Mesendoderm (in vitro differentiated cells): ENCODE measurements at regions not wholly inside any gene's neighbourhood (a gene's known extent, or its start where the extent isn't known, plus 50 kb on each side); places are given as distances from the start of the nearest gene placed in this dataset.

ENCODE experiments used
- DNase-seq: peaks from one replicate; pipeline ENCODE4 v3.0.0; 2013
- H2AK5ac ChIP-seq: 2 replicates; pipeline ENCODE4 v1.6.1; 2013; ENCODE audit warnings: low read length, inconsistent platforms
- H2BK120ac ChIP-seq: 2 replicates; pipeline ENCODE4 v1.6.1; 2013; ENCODE audit warnings: low read depth, mild to moderate bottlenecking, low read length, moderate library complexity, mixed read lengths
- H2BK15ac ChIP-seq: replicated peaks from 2 replicates; pipeline ENCODE4 v1.6.1; 2013; ENCODE audit warnings: low read depth, mild to moderate bottlenecking, moderate library complexity
- H2BK5ac ChIP-seq: 2 replicates; pipeline ENCODE4 v1.6.1; 2013; ENCODE audit warnings: low read length, inconsistent platforms
- H3K18ac ChIP-seq: 2 replicates; pipeline ENCODE4 v1.6.1; 2013; ENCODE audit warnings: mild to moderate bottlenecking, low read length, mixed read lengths
- H3K23ac ChIP-seq: one replicate; pipeline ENCODE4 v1.6.1; 2013; ENCODE audit warnings: low read length
- H3K27ac ChIP-seq: 2 replicates; pipeline ENCODE4 v1.5.1; 2013; ENCODE audit warnings: low read depth, mild to moderate bottlenecking, inconsistent platforms, low read length, moderate library complexity
- H3K27me3 ChIP-seq: 2 replicates; pipeline ENCODE4 v1.6.1; 2013; ENCODE audit warnings: low read length, control low read depth, mild to moderate bottlenecking, inconsistent platforms; ENCODE audit not compliant: insufficient read depth, poor library complexity
- H3K36me3 ChIP-seq: 2 replicates; pipeline ENCODE4 v1.6.1; 2013; ENCODE audit warnings: low read length, inconsistent platforms; ENCODE audit not compliant: control insufficient read depth, insufficient read depth
- H3K4ac ChIP-seq: one replicate; pipeline ENCODE4 v1.6.1; 2013; ENCODE audit warnings: low read depth, mild to moderate bottlenecking, low read length, moderate library complexity
- H3K4me1 ChIP-seq: 2 replicates; pipeline ENCODE4 v1.6.1; 2013; ENCODE audit warnings: low read depth, low read length, inconsistent platforms; ENCODE audit not compliant: control insufficient read depth
- H3K4me2 ChIP-seq: 2 replicates; pipeline ENCODE4 v1.6.1; 2013; ENCODE audit warnings: low read length
- H3K4me3 ChIP-seq: 2 replicates; pipeline ENCODE4 v1.5.1; 2013; ENCODE audit warnings: mild to moderate bottlenecking, low read length
- H3K56ac ChIP-seq: one replicate; pipeline ENCODE4 v1.6.1; 2013; ENCODE audit warnings: low read length
- H3K79me1 ChIP-seq: 2 replicates; pipeline ENCODE4 v1.6.1; 2013; ENCODE audit warnings: low read length, inconsistent platforms
- H3K79me2 ChIP-seq: 2 replicates; pipeline ENCODE4 v1.6.1; 2013; ENCODE audit warnings: mild to moderate bottlenecking, low read length; ENCODE audit not compliant: control insufficient read depth, insufficient read depth
- H3K9ac ChIP-seq: 2 replicates; pipeline ENCODE4 v1.6.1; 2013; ENCODE audit warnings: low read length, inconsistent platforms
- H4K5ac ChIP-seq: one replicate; pipeline ENCODE4 v1.6.1; 2013; ENCODE audit warnings: low read length
- H4K8ac ChIP-seq: one replicate; pipeline ENCODE4 v1.6.1; 2013; ENCODE audit warnings: low read depth, mild to moderate bottlenecking, control low read depth, low read length, moderate library complexity
- WGBS: extraction: QIAGEN DNeasy Blood & Tissue Kit; methylation state at CpG from one replicate; pipeline ENCODE4 v1.1.7; 2013; ENCODE audit warnings: low lambda C conversion rate, missing lambda C conversion rate; ENCODE audit not compliant: insufficient coverage; ENCODE audit errors: extremely low coverage; 5-methylcytosine and 5-hydroxymethylcytosine counted together

- no CpG with 5 or more reads among the region's 2 CpGs for WGBS
Observed at GRCh38 chr4:10289538-10289906, 167.7 kb downstream of the ZNF518B start.

DNA sequence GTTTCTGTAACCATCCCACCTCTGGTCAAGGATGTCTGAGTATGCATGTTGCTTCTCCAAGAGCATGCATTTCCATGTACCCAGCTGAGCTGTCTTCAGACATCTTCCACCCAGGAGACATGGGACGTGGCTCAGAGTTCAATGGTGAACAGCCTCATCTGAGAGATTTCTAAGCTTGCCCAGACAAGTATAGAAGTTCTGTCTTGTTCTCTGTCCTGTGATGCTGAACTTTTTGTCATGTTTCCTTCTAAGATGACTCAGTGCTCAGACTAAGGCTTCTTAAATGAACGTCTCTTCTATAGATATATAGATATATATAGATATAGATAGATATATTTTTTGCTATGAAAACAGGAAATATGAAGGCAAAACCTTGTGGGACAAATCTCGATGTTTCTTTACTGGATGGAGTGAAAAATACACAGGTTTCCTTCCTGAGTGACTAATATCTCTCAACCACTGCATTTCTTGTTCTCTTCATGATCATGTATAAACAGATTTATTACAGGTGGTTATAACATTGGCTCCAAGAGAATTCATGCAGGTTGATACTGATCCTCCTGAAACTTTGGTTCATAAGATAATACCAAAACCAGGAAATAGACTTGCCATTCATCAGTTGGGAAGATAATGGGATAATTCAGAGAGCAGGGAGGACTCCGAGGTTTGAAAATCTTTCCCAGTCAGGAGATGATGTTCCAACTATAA, 168.2 kb downstream of the ZNF518B start:
- no CpG with 5 or more reads among the region's 4 CpGs for WGBS
- H3K23ac ChIP-seq = no peak overlapping the region
- no peak overlapping the region for H2BK5ac ChIP-seq
- no peak overlapping the region for H3K4me3 ChIP-seq
- H3K27me3 ChIP-seq = no peaks in the 10 kb centered on the region
- H3K4me2 ChIP-seq = no peak overlapping the region
- H2BK120ac ChIP-seq = no peak overlapping the region
- H4K5ac ChIP-seq = no peak overlapping the region
- DNase-seq = no peak
- H3K18ac ChIP-seq = no peak overlapping the region
- no peak overlapping the region for H3K56ac ChIP-seq
- H4K8ac ChIP-seq = no peak overlapping the region
- H3K79me1 ChIP-seq = no peaks in the 10 kb centered on the region
- no peak overlapping the region for H2BK15ac ChIP-seq
- H3K9ac ChIP-seq = no peak overlapping the region
- no peak overlapping the region for H3K27ac ChIP-seq
- H3K4me1 ChIP-seq = no peaks in the 10 kb centered on the region
- H3K79me2 ChIP-seq = no peaks in the 10 kb centered on the region
- H2AK5ac ChIP-seq = no peak overlapping the region
- H3K4ac ChIP-seq = no peak overlapping the region
- no peaks in the 10 kb centered on the region for H3K36me3 ChIP-seq

More at GRCh38 chr4:10289538-10289906, 167.7 kb downstream of the ZNF518B start:
- Histone ChIP-seq H3K79me2 (no peaks in the 10 kb centered on the region), H3K4me3 (no peak overlapping the region), H3K4me1 (no peaks in the 10 kb centered on the region), H3K18ac (no peak overlapping the region), H3K9ac (no peak overlapping the region), H4K8ac (no peak overlapping the region), H3K23ac (no peak overlapping the region), H2AK5ac (no peak overlapping the region), H3K4ac (no peak overlapping the region), H4K5ac (no peak overlapping the region), H3K27me3 (no peaks in the 10 kb centered on the region), H3K56ac (no peak overlapping the region), H2BK5ac (no peak overlapping the region), H3K27ac (no peak overlapping the region), H3K79me1 (no peaks in the 10 kb centered on the region), H2BK15ac (no peak overlapping the region), H2BK120ac (no peak overlapping the region), H3K36me3 (no peaks in the 10 kb centered on the region), H3K4me2 (no peak overlapping the region)
- no peak for DNase-seq

DNA sequence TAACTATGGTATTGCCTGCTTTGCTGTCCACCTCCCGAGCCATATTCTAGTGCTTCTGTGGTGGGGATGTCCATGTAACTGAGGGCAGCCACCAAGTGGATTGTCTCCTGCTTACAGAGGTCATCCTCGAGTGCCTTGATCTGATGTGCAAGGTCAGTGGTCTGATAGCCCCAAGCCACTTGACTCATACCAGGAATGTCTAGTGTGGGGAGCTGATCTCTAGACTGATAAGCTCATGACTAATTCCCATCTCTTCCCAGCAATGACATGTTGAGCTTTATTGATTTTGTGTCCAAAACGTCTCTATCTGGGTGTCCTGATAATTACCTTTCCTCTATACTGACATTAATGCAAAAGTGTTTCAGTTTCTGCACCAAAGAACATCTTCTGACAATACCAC, 168.4 kb upstream of the WDR1 start:
- Histone ChIP-seq H3K27ac (no peak overlapping the region), H2BK15ac (no peak overlapping the region), H3K79me1 (no peaks in the 10 kb centered on the region)

DNA sequence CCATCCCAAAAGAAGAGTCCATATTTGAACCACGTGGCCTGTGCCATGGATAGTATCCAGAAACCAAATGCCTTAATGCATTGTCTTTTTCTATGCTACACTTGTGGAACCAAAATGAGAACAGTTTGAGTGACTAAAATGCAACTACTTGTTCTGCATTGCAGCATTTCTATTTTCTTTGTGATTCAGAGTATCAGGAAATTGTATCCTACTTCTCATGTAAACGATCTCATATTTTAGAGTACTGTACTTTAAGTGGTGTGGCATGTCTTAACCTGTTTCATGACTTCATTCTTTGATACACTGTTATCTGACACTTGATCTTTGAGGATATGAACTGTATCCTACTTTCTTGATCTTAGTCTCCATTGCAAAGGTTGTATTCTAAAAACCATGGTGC, 167.2 kb upstream of the WDR1 start:
- H3K56ac ChIP-seq = no peak overlapping the region
- no peaks in the 10 kb centered on the region for H3K79me1 ChIP-seq
- H3K9ac ChIP-seq = no peak overlapping the region
- H4K8ac ChIP-seq = no peak overlapping the region
- no peak overlapping the region for H3K27ac ChIP-seq
- no peak overlapping the region for H3K4me2 ChIP-seq
- H4K5ac ChIP-seq = no peak overlapping the region
- no peaks in the 10 kb centered on the region for H3K4me1 ChIP-seq
- H3K4me3 ChIP-seq = no peak overlapping the region
- no peaks in the 10 kb centered on the region for H3K27me3 ChIP-seq
- H3K18ac ChIP-seq = no peak overlapping the region
- DNase-seq = no peak
- H2BK120ac ChIP-seq = no peak overlapping the region
- WGBS = no CpG with 5 or more reads among the region's 2 CpGs
- no peak overlapping the region for H3K23ac ChIP-seq
- no peaks in the 10 kb centered on the region for H3K79me2 ChIP-seq
- no peak overlapping the region for H2BK5ac ChIP-seq
- no peak overlapping the region for H3K4ac ChIP-seq
- no peak overlapping the region for H2AK5ac ChIP-seq
- H2BK15ac ChIP-seq = no peak overlapping the region
- H3K36me3 ChIP-seq = no peaks in the 10 kb centered on the region

More for the DNA sequence above, 168.4 kb upstream of the WDR1 start:
- Histone ChIP-seq H2BK120ac (no peak overlapping the region), H3K56ac (no peak overlapping the region), H3K36me3 (no peaks in the 10 kb centered on the region), H2AK5ac (no peak overlapping the region), H3K4me1 (no peaks in the 10 kb centered on the region), H3K4me2 (no peak overlapping the region), H4K5ac (no peak overlapping the region), H3K79me2 (no peaks in the 10 kb centered on the region), H3K9ac (no peak overlapping the region), H3K4ac (no peak overlapping the region), H3K23ac (no peak overlapping the region), H4K8ac (no peak overlapping the region), H3K4me3 (no peak overlapping the region), H2BK5ac (no peak overlapping the region), H3K27me3 (no peaks in the 10 kb centered on the region), H3K18ac (no peak overlapping the region)
- WGBS = no CpG with 5 or more reads among the region's 3 CpGs
- no peak for DNase-seq

- Histone ChIP-seq H3K27ac (no peak overlapping the region), H3K36me3 (no peaks in the 10 kb centered on the region), H3K79me2 (no peaks in the 10 kb centered on the region), H3K27me3 (no peaks in the 10 kb centered on the region), H3K9ac (no peak overlapping the region), H3K18ac (no peak overlapping the region), H4K5ac (no peak overlapping the region), H3K23ac (no peak overlapping the region), H3K4me1 (no peaks in the 10 kb centered on the region), H2AK5ac (no peak overlapping the region), H2BK5ac (no peak overlapping the region), H3K4me3 (no peak overlapping the region), H3K56ac (no peak overlapping the region), H3K4me2 (no peak overlapping the region), H4K8ac (no peak overlapping the region), H3K4ac (no peak overlapping the region), H3K79me1 (no peaks in the 10 kb centered on the region), H2BK15ac (no peak overlapping the region), H2BK120ac (no peak overlapping the region)
- DNase-seq = no peak
- no CpG with 5 or more reads among the region's 3 CpGs for WGBS
Observed at GRCh38 chr4:10281996-10282395, 165.4 kb upstream of the WDR1 start.

GRCh38 chr4:10279261-10279660, 162.7 kb upstream of the WDR1 start:
- Histone ChIP-seq H2BK120ac (no peak overlapping the region), H3K9ac (no peak overlapping the region), H3K79me2 (no peaks in the 10 kb centered on the region), H3K27me3 (no peaks in the 10 kb centered on the region), H2AK5ac (no peak overlapping the region), H2BK15ac (no peak overlapping the region), H4K8ac (no peak overlapping the region), H3K4me2 (no peak overlapping the region), H3K56ac (no peak overlapping the region), H3K36me3 (no peaks in the 10 kb centered on the region), H3K4ac (no peak overlapping the region), H3K18ac (no peak overlapping the region), H3K27ac (no peak overlapping the region), H4K5ac (no peak overlapping the region), H3K23ac (no peak overlapping the region), H3K79me1 (no peaks in the 10 kb centered on the region), H3K4me3 (no peak overlapping the region), H2BK5ac (no peak overlapping the region), H3K4me1 (no peaks in the 10 kb centered on the region)
- WGBS = no CpG with 5 or more reads among the region's 7 CpGs
- DNase-seq = no peak
